ENCODE measurements at regions not wholly inside any gene's neighbourhood (a gene's known extent, or its start where the extent isn't known, plus 50 kb on each side); places are given as distances from the start of the nearest gene placed in this dataset.

GRCh38 chr13:105996391-105997025, 539.0 kb downstream of the EFNB2 start (continued):
- no peak for TF ChIP-seq POLR2A (IDR thresholded peaks at IDR 0.05; ENCODE audit: borderline replicate concordance, extremely low read depth, insufficient read depth, insufficient read length)

- Histone ChIP-seq H3K27ac (ENCODE audit: low read depth, low read length) (no peak overlapping the region), H3K4me1 (ENCODE audit: control insufficient read depth in 1 of 2, insufficient read depth in 2 of 2, low read length in 2 of 2) (peaks cover 0 to 3% of the 10 kb centered on the region in 2 experiments; a peak in 1 of 4 replicates), H3K36me3 (ENCODE audit: control insufficient read depth in 1 of 2, insufficient read depth in 2 of 2, low read length in 2 of 2) (no peaks in the 10 kb centered on the region), H3K9ac (ENCODE audit: low read length) (no peak overlapping the region), H3K27me3 (ENCODE audit: insufficient read depth, low read length) (no peaks in the 10 kb centered on the region), H3K79me2 (ENCODE audit: insufficient read depth, low read length) (no peaks in the 10 kb centered on the region), H3K9me3 (ENCODE audit: control insufficient read depth in 1 of 2, insufficient read depth in 1 of 2, low read depth in 1 of 2, low read length in 2 of 2) (no peaks in the 10 kb centered on the region), H3K9me2 (ENCODE audit: insufficient read depth) (no peaks in the 10 kb centered on the region), H4K20me1 (ENCODE audit: insufficient read depth) (no peaks in the 10 kb centered on the region), H3K4me2 (ENCODE audit: low read length) (no peak overlapping the region), H2AFZ (ENCODE audit: low read depth, low read length, poor library complexity, severe bottlenecking) (no peak overlapping the region), H3K4me3 (replicated peaks in 1 of 2; ENCODE audit: low read depth in 1 of 2, low read length in 2 of 2) (no peak overlapping the region)
- no peak for TF ChIP-seq FOSL1 (IDR thresholded peaks at IDR 0.05; ENCODE audit: low read depth)
- TF ChIP-seq, protein P1, sequence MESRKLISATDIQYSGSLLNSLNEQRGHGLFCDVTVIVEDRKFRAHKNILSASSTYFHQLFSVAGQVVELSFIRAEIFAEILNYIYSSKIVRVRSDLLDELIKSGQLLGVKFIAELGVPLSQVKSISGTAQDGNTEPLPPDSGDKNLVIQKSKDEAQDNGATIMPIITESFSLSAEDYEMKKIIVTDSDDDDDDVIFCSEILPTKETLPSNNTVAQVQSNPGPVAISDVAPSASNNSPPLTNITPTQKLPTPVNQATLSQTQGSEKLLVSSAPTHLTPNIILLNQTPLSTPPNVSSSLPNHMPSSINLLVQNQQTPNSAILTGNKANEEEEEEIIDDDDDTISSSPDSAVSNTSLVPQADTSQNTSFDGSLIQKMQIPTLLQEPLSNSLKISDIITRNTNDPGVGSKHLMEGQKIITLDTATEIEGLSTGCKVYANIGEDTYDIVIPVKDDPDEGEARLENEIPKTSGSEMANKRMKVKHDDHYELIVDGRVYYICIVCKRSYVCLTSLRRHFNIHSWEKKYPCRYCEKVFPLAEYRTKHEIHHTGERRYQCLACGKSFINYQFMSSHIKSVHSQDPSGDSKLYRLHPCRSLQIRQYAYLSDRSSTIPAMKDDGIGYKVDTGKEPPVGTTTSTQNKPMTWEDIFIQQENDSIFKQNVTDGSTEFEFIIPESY (IDR thresholded peaks at IDR 0.05; ENCODE audit: extremely low read depth, insufficient replicate concordance, low read length), result no peak
- no peak for TF ChIP-seq EZH2 (IDR thresholded peaks at IDR 0.05)
- TF ChIP-seq, protein P2, sequence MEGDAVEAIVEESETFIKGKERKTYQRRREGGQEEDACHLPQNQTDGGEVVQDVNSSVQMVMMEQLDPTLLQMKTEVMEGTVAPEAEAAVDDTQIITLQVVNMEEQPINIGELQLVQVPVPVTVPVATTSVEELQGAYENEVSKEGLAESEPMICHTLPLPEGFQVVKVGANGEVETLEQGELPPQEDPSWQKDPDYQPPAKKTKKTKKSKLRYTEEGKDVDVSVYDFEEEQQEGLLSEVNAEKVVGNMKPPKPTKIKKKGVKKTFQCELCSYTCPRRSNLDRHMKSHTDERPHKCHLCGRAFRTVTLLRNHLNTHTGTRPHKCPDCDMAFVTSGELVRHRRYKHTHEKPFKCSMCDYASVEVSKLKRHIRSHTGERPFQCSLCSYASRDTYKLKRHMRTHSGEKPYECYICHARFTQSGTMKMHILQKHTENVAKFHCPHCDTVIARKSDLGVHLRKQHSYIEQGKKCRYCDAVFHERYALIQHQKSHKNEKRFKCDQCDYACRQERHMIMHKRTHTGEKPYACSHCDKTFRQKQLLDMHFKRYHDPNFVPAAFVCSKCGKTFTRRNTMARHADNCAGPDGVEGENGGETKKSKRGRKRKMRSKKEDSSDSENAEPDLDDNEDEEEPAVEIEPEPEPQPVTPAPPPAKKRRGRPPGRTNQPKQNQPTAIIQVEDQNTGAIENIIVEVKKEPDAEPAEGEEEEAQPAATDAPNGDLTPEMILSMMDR (IDR thresholded peaks at IDR 0.05 in 2 of 3, conservative IDR thresholded peaks at IDR 0.05 in 1 of 3; ENCODE audit: borderline replicate concordance in 1 of 3, insufficient read depth in 1 of 3, low read depth in 2 of 3, low read length in 2 of 3), result no peak
- TF ChIP-seq RAD21 (IDR thresholded peaks at IDR 0.05; ENCODE audit: low read depth), result no peak
- TF ChIP-seq SP1 (IDR thresholded peaks at IDR 0.05; ENCODE audit: low read depth), result no peak
- TF ChIP-seq EZH2phosphoT487 (IDR thresholded peaks at IDR 0.05; ENCODE audit: borderline replicate concordance), result no peak
- TF ChIP-seq SIN3A (IDR thresholded peaks at IDR 0.05; ENCODE audit: low read depth), result no peak
- no peak for TF ChIP-seq CBX3 (IDR thresholded peaks at IDR 0.05; ENCODE audit: low read depth)
- TF ChIP-seq ZFX (IDR thresholded peaks at IDR 0.05), result no peak
- TF ChIP-seq, protein P3, sequence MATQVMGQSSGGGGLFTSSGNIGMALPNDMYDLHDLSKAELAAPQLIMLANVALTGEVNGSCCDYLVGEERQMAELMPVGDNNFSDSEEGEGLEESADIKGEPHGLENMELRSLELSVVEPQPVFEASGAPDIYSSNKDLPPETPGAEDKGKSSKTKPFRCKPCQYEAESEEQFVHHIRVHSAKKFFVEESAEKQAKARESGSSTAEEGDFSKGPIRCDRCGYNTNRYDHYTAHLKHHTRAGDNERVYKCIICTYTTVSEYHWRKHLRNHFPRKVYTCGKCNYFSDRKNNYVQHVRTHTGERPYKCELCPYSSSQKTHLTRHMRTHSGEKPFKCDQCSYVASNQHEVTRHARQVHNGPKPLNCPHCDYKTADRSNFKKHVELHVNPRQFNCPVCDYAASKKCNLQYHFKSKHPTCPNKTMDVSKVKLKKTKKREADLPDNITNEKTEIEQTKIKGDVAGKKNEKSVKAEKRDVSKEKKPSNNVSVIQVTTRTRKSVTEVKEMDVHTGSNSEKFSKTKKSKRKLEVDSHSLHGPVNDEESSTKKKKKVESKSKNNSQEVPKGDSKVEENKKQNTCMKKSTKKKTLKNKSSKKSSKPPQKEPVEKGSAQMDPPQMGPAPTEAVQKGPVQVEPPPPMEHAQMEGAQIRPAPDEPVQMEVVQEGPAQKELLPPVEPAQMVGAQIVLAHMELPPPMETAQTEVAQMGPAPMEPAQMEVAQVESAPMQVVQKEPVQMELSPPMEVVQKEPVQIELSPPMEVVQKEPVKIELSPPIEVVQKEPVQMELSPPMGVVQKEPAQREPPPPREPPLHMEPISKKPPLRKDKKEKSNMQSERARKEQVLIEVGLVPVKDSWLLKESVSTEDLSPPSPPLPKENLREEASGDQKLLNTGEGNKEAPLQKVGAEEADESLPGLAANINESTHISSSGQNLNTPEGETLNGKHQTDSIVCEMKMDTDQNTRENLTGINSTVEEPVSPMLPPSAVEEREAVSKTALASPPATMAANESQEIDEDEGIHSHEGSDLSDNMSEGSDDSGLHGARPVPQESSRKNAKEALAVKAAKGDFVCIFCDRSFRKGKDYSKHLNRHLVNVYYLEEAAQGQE (IDR thresholded peaks at IDR 0.05; ENCODE audit: low read depth), result no peak
- no peak for TF ChIP-seq SRF (IDR thresholded peaks at IDR 0.05; ENCODE audit: low read depth)
- TF ChIP-seq JUND (IDR thresholded peaks at IDR 0.05), result no peak
- no peak for TF ChIP-seq MAX (IDR thresholded peaks at IDR 0.05)
- TF ChIP-seq, protein P4, sequence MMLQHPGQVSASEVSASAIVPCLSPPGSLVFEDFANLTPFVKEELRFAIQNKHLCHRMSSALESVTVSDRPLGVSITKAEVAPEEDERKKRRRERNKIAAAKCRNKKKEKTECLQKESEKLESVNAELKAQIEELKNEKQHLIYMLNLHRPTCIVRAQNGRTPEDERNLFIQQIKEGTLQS (IDR thresholded peaks at IDR 0.05), result no peak
- TF ChIP-seq POLR2AphosphoS5 (IDR thresholded peaks at IDR 0.05; ENCODE audit: low read depth, low read length), result no peak
- TF ChIP-seq POLR2A (IDR thresholded peaks at IDR 0.05; ENCODE audit: borderline replicate concordance, extremely low read depth, insufficient read depth, insufficient read length), result no peak
- TF ChIP-seq CEBPB (IDR thresholded peaks at IDR 0.05; ENCODE audit: low read depth), result no peak
- TF ChIP-seq ZNF274 (IDR thresholded peaks at IDR 0.05; ENCODE audit: low read depth, low read length), result no peak
- ATAC-seq, result no peak
- POLR2A ChIA-PET, result no interaction called here
- DNase-seq (ENCODE audit: low read depth, low spot score), result no peak
- CTCF ChIA-PET, result no interaction called here
- intact Hi-C loops (cut with micrococcal nuclease), result no loop called here
- BruUV-seq (replicated peaks), result no TSS peak
- RAD21 ChIA-PET (ENCODE audit: low non-redundant PET in 1 of 2, low total read pairs in 2 of 2, uncharacterized antibody in 2 of 2, unreplicated experiment in 2 of 2), result no interaction called here
Measured at GRCh38 chr13:105994340-105994739, 541.1 kb downstream of the EFNB2 start.

All from HCT116 (cell line).